GM19372 (cell line): ENCODE measurements at regions not wholly inside any gene's neighbourhood (a gene's known extent, or its start where the extent isn't known, plus 50 kb on each side); places are given as distances from the start of the nearest gene placed in this dataset.

Experiments used
- ATAC-seq: cut with Tn5 transposase; IDR thresholded peaks from one replicate; pipeline ENCODE4 v1.9.1; 2021; ENCODE audit warnings: mild to moderate bottlenecking, low read depth, moderate library complexity; ENCODE audit not compliant: unreplicated experiment

DNA sequence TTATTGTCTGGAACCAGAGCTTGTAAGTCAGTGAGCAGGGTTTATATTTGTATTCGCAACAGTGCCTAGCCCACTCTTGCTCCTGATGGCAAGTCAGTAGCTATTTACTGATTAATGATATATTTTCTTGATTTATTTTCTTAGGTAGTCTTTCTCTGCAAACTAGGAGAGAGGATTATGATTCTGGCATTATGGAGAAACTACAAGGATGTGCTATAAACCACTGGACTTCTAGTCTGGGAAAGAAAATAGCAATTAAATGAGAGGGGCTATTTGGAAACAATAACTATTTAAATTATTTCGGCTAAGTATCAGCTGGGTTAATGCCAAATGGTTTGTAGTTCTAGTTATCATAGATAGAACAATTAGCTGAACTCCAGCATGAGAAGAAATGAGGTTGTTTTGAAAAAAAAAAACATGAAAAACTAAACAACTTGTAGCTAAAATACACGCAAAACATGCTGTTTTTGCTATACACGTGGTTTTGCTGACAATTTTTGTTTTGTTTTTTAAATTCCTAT is 304.9 kb upstream of the TCF21 start:
- ATAC-seq = no peak

DNA sequence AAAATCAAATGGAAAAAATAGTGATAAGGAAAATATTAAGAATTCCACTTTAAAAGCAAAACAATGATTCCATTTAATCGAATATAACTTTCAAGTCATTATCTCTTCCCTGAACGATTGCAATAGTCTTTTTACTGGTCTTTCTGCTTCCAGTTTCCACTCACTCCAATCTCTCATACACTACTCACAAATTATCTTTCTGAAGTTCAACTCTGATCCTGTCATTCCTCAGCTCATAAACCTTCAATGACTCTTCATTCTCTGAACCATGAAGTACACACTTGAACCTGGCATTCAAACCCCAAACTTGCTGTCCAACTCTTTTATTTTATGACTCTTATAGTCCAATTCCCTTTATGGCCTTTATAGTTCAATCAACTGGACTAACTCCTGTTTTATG is 304.1 kb upstream of the TCF21 start:
- no peak for ATAC-seq

DNA sequence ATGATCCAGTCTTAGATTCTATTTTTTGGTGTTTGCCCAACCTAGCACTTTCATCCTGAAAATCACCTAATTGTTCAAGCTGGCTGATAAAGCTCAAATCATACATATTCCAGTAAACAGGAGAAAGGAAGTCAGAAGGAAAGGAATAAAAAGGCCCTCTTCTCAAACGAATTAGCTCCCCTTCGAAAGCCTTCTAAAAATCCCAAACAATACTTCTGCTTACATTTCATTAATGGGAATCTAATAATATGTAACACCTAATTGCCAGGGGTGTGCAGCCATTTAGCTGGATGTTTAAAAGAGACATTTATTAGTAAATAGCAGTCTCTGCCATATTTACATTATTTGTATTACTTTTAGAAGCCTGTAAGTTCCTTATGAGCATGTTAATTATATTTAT is 302.9 kb upstream of the TCF21 start:
- no peak for ATAC-seq

DNA sequence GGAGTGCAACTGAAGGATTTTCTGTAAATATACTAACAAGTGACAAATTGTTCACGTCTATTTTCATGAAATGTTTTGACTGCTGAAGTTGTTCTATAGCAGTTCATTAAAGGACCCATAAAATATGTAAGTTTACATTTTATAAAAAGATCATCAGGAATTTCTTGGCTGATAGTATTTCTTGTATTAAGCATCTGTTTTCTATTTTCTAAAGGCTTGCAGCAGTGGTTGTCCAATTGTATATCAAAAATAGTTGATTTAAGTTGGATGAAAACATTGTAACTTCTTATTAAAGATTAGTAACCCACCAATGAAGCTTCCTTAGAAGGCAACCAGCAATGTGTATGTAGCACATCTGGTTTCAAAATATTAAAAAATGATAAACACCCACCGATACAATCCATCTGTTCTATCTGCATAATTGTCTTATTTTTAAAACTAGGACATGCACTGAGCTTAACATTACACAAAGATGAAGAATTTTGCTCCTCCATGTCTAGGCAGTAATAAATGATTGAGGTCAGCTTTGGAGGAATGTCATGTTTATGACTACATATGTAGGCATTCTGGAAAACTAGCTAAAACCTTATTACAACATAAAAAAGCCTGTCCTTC is 301.3 kb upstream of the TCF21 start:
- no peak for ATAC-seq

DNA sequence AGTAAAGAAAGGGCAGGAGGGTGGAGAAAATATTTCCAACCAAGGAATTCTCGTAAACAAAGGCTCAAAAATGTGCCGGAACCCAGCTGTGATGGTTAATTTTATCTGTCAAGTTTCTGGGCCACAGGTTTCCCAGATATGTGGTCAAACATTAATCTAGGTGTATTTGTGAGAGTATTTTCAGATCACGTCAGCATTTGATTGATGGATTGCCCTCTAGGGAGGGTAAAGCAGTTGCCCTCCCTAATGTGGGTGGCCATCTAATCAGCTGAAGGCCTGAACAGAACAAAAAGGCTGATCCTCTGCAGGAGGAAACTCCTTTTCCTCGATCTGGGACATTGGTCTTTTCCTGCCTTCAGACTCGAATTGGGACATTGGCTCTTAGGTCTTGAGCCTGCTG is 298.7 kb upstream of the TCF21 start:
- no peak for ATAC-seq

DNA sequence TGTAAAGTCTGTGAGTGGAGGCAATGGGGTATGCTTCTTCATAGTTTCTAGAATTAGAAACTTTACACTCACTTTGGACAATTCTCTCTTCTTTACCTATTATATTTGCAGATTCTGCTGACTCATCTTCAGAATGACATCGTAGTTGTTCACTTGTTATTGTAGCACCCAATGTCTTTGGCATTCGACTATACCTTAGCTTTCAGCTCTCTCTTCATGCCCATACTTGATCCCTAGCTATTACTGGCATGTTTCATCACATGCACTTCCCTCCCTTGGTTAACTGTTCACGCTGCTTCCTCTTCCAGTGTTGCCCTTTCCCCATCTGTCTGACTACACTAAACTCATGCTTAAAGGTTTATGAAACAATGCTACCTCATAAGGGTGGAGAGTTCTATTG is 298.1 kb upstream of the TCF21 start:
- ATAC-seq = no peak

DNA sequence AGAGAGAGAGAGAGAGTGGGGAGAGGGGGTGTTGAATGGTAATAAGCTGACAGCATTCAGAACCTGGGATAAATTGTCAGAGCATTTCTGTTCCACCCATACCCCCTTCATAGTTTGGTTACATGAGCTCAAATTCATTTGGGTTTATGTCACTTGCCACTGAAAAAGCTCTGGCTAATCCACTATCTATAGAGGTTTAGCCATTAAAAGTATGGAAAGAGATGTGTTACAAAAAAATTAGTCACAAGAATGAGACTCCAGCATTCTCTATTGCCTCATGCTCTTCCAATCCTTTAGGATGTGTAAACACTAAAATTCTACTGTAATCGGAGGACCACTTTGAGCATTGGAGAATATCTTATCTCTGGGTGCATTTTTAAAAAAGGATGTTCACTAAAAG is 297.6 kb upstream of the TCF21 start:
- ATAC-seq = no peak

DNA sequence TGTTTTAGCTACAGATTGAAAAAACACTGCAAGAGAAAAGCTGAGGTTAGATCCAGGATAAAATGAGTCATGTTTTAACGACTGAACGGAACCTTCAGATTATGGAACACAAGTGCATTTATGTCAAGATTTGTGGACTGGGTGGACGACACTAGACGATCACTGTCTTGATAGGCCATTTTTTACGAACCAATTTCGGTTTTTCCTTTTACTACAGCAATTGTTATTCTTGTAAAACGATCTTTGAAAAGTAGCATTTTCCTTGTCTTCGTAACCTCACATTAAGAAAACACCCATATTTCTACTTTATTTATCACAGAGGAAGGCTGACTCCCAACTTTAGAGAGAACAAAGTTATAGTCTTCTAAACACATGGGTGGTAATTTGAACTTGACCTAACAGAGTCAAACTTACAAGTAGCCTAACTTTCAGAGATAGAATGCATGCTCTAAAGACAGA is 294.2 kb upstream of the TCF21 start:
- no peak for ATAC-seq

DNA sequence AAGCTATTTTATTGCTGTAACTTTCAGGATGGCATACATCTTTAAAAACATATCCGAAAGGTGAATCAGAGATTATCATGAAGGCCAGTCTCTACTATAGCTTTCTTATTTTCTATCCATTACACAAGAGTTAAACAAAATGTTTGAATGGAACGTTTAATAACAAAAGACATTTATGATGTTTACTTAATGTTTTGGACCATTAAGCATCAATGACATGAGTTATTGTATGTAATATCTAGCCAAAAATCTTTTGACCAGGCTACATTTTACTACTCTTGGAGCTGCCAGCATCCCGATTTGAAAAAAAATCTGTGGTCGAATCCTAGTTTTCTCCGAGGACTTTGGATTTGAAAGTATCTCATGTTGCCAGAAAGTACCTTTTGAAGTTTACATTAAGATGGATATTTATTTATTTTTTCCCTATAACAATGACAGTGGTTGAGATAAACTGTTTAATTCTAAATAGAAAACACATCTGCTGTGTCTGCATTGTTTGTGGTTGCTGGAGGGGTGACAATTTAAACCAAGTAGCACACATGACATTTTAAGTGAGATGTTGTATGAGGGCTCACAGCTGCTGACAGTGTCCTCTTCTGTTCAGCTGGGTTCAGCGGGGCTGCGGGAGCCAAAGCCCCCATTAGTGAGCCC is 293.7 kb upstream of the TCF21 start:
- ATAC-seq = no peak

DNA sequence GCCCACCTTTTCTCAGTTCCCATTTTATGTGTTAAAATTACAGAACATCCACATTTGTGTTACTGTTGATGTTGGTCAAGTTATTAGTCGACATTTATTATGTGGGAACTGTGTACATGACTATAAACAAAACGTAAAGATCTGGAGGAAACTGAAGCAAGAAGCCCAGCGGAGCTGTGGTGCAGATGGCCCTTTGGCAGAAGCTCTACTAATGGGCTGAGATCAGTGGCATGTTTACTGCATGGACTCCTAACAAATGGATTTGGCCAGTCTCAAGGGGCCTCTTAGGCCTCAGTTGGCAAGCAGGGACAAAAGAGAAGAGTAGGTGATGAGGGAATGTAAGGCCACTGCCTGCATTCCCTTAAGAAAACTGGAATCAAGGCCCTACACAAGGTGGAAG is 282.1 kb upstream of the TCF21 start:
- ATAC-seq = no peak

DNA sequence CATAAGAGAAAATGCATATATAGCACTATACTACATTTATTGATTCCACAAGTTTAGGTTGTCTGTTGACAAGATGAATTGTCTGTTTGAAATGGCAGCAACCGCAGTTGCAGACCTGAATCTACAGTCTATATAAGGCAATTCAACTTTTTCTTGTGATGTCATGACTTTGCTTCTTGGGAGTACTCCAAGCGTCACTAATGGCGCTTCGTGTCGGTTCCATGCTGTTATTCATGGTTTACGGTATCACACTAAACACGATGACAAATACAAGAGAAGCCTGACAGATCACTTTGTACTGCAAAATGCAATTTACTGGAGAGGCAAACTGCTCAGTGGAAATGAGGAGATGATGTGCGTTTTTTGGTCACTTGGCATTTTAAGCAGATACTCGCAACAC is 280.3 kb upstream of the TCF21 start:
- no peak for ATAC-seq

DNA sequence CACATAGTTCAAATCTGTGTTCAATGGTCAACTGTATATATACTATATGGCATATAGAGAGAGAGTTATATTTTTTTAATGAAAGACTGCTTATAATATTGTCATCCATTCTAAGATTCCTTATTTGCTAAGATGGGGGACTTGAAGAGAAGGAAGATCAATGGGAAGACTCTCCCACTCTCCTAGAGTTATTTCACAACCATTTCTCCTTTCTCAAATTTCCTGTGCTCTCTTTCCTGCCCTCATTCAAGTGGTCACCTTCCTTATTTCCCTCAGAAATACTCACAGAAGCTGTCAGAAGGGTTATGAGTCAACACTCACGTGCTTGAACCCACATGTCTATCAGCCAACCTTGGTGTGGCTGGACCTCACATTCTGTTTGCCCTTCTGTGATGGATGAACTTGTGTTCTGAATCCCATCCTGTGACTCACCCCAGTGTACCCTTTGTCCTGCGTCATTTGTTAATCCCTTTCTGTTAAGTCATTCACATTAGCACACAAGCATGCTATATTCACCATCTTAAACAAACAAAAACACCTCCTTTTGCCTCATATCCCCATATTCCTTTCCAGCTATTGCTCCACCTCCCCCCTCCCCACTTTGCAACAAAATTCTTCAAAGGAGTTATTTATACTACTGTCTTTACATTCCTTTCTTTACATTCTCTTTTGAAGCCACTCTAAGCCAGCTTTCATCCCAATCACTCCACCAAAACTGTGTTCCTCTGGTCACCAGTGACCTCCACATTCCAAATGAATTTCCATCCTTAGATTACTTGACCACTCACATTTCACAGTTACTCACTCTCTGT is 279.3 kb upstream of the TCF21 start:
- no peak for ATAC-seq

DNA sequence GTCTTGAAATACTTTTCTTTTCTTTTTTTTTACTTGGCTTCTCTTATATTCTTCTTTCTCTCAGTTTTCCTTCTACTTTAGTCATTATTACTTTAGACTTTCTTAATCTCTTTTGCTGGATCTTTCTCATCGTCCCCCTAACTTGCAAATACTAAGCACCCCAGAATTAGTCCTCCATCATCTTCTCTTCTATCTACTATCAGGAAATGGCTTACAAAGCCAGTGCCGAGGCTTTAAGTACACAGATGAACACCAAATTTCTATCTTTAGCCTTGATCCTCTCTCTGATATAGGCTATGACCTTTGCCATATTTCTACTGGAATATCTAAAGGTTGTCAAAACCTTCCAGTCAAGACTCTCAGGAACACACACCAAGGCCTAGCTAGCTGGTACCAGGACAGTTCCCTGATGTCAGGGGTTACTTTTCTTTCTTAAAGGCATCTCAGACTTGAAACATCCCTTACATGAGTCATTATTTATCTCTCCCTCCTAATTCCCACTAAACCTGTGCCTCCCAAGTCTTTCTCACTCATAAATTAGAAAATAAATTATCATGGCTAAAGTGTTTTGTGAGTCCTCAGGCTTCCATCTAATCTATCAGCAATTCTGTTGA is 278.6 kb upstream of the TCF21 start:
- ATAC-seq = no peak

DNA sequence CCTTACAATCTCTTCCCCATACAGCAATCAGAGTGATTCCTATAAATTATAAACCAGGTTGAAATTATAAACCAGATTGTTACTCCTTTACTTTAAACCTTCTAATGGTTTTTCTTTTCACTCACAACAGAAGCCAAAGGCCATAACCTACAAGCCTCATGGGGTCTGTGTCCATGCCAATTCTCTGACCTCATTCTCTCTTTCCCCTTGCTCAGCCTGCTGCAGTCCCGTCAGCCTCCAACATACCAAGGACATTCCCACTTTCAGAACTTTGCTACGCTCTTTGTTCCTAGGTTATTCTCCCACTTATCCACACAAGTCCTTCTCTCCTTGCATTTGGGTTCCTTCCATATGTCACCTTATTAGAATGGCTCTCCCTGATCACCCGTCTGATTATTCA is 277.9 kb upstream of the TCF21 start:
- ATAC-seq = no peak

DNA sequence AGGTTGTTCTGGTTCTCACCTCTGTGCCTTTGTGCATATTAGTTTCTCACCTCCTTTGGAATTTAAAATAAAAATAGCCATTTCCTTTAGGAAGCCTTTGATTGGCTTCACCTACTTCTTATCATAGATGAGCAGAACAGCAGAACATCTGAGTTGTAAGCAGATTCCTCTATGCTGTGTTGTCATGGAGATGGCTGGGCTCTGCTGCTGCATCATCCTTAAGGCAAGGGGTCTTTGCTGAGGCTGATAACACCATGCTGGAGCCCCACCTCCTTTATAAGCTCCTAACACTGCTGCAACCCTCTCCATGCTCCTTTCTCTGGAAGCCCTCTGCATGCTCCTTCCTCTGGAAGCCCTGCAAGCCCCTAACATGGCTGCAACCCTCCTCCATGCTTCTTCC is 276.5 kb upstream of the TCF21 start:
- no peak for ATAC-seq

DNA sequence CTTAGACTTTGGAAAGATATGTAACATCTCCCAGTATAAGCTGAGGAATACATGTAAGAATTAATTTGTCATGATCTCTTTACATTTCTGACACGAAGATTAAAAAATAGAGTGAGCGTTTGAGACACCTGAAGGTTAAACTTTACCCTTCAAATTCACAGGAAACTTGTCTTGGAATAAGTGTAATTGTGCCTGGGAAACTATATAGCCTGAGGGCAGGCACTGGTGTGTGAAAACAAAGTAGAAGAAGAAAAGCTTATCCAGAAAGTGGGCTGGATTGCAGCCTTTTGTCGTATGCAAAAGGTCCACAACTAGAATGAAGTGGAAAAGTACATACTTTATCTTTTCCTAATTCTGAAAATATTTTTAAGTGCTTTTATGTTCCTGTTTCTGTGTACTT is 275.7 kb upstream of the TCF21 start:
- ATAC-seq = no peak

DNA sequence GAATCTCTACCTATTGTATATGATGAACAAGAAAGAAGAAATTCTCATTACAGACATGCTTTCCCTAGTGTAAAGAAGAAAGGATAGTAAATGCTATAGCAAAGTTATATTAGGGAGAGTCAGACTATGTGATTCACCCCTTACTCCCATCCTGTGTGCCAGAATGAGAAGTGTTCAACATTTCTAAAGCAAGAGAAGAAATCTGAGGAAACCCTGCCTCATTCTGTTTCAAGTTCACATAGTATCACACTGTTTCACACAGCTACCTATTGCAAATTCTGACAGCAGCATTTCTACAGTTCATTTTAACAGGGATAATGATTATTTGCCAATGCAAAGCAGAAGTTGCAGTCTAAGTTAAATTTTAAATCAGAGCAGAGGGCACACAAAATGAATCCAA is 267.2 kb upstream of the TCF21 start:
- ATAC-seq = no peak

DNA sequence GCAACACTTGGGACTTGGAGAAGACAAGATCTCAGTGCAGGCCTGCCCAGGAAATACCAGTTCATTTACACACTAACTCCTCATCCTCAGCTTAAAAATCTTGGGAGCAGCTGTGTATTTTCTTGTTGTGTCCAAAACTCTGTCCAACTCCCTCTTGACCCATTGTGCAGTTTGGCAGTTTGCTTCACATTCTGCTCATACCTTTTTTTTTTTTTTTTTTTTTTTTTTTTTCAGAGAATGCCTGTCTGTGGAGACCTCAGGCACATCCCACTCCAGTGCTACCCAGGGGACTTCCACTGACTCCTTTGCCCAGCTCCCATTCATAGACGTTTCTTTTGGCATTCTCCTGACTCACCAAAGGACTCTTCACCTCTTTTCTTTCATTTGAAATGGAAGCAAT is 265.8 kb upstream of the TCF21 start:
- no peak for ATAC-seq

DNA sequence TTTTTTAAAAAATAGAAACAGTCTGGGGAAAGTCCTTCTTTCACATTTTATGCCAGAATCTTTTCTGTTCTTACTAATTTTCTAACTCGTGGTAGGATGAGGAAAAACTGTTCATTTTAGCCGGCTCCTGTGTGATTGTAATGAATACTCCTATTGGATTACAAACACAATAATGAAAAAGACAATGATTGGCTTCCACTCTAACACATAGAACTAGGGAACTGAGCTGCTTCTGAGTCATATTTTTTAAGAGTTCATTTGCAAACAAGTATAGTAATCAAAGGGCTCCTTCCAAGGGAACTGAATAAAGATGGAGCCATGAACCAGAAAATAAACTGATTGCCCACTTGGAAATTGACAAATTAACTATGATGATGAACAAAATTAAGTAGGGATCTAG is 265.3 kb upstream of the TCF21 start:
- ATAC-seq = no peak

DNA sequence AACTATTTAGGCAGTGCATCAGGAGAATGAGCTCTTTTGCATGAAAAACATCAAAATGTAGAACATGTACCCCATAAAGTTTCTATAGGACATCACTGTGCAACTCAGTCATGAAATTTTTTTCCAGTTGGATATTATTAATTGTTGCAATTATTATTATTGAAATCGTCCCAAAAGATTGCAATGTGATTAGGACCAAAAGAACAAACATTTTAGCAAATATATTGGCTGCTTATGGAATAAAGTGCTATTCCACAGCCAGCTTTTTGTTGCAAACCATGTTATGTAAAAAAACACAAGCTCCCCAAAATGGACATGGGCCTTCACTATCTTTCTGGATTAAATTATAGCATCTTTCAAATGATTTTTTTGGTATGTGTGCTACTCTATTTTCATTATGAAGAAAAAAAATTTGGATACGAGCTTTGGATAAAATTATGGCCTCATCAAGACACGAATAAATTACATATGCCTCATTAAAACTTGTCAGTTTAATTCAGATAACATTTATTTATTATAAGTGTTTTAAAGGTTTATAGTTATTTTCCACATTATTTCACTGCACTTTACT is 262.7 kb upstream of the TCF21 start:
- no peak for ATAC-seq

DNA sequence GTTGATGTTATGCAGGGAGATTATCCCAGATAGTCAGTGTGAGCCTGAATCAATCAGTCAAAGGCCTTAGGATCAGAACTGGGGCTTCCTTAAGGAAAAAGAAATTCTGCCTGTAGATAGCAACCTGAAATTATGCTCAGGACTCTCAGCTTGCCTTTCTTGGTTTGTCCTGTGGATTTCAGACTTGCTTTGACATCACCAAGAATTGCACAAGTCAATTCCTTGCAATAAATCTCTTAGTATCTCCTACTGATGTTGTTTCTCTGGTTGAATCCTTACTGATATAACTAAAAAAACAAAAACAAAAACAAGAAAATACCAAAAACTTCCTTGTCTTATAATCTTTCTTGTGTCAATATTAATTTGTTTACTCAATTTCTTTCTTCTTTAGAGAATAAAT is 258.9 kb upstream of the TCF21 start:
- no peak for ATAC-seq
